ENCODE measurements at regions not wholly inside any gene's neighbourhood (a gene's known extent, or its start where the extent isn't known, plus 50 kb on each side); places are given as distances from the start of the nearest gene placed in this dataset. TPM values are rescaled to one million over a fixed set of nuclear protein-coding genes. Genes with fewer than 3 reads are reported as not detected.

DNA sequence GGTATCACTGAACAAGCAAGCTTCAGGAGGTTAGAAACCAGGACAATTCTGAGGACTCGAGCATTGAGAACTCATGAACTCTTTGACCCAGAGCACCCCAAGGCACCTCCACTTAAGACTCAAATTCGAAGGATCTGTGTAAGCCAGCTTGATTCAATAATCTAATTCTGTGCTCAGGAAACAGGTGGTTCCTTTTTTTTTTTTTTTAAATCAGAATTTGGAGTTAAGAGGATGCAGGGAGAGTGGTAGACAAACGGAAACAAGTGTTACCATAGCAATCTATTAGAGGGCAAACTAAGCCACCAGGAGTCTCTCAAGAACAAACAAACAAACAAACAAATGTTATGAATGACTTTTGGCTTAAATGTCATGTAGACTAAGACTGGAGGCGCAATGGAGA is 53.8 kb upstream of the DPH5 start:
- DNase-seq: no peak
- Histone ChIP-seq H3K4me3 (no peak overlapping the region), H3K79me2 (ENCODE audit: insufficient read depth) (no peaks in the 10 kb centered on the region), H3K9me3 (ENCODE audit: low read depth) (no peaks in the 10 kb centered on the region), H4K20me1 (ENCODE audit: insufficient read depth) (no peaks in the 10 kb centered on the region), H3K36me3 (ENCODE audit: low read depth) (no peaks in the 10 kb centered on the region), H3K9ac (no peak overlapping the region), H3K27me3 (replicated peaks; ENCODE audit: insufficient read depth) (no peaks in the 10 kb centered on the region), H3K27ac (no peak overlapping the region), H3F3A (ENCODE audit: insufficient read depth) (no peaks in the 10 kb centered on the region), H3K4me1 (ENCODE audit: insufficient read depth) (no peaks in the 10 kb centered on the region), H3K9me2 (ENCODE audit: insufficient read depth) (no peaks in the 10 kb centered on the region), H3K4me2 (ENCODE audit: unreplicated experiment) (no peak overlapping the region), H2AFZ (no peak overlapping the region)
- 72 to 77% methylated on average over 4 of the region's 4 CpGs for WGBS, 2 experiments (ENCODE audit: low coverage in 1 of 2, low lambda C conversion rate in 2 of 2, missing lambda C conversion rate in 2 of 2)
- TF ChIP-seq EZH2phosphoT487 (IDR thresholded peaks at IDR 0.05; ENCODE audit: insufficient read depth, low read depth) (no peak), EZH2 (IDR thresholded peaks at IDR 0.05; ENCODE audit: insufficient read depth, poor library complexity, severe bottlenecking) (no peak)
- in situ Hi-C loops (cut with MboI): no loop called here

DNA sequence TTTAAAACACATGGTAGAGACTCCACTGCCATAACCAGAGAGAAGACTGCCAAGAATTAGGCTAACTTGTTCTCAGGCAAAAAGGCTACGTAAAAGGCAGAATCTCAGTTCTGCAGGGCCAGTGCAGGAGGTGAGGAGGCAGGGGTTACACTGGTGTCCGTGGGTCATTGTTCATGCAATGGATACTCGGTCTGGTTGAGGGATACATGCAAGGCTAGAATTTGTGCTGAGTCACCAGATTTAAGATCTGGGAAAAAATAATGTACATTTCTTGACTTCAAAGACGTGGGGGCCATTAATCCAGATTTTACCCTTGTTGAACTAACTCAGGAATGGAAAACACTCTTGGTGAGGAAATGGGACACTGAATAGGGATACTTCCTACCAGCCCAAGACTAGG is 52.3 kb upstream of the DPH5 start:
- Histone ChIP-seq H3F3A (ENCODE audit: insufficient read depth) (no peaks in the 10 kb centered on the region), H3K36me3 (ENCODE audit: low read depth) (no peaks in the 10 kb centered on the region), H3K79me2 (ENCODE audit: insufficient read depth) (no peaks in the 10 kb centered on the region), H3K9me2 (ENCODE audit: insufficient read depth) (no peaks in the 10 kb centered on the region), H3K27me3 (replicated peaks; ENCODE audit: insufficient read depth) (no peaks in the 10 kb centered on the region), H3K4me1 (ENCODE audit: insufficient read depth) (no peaks in the 10 kb centered on the region), H3K4me2 (ENCODE audit: unreplicated experiment) (no peak overlapping the region), H3K9me3 (ENCODE audit: low read depth) (no peaks in the 10 kb centered on the region), H3K4me3 (no peak overlapping the region), H3K27ac (no peak overlapping the region), H3K9ac (no peak overlapping the region), H4K20me1 (ENCODE audit: insufficient read depth) (no peaks in the 10 kb centered on the region), H2AFZ (no peak overlapping the region)
- DNase-seq: no peak
- 93 to 95% methylated on average over 4 of the region's 4 CpGs for WGBS, 2 experiments (ENCODE audit: low coverage in 1 of 2, low lambda C conversion rate in 2 of 2, missing lambda C conversion rate in 2 of 2)
- TF ChIP-seq EZH2phosphoT487 (IDR thresholded peaks at IDR 0.05; ENCODE audit: insufficient read depth, low read depth) (no peak), EZH2 (IDR thresholded peaks at IDR 0.05; ENCODE audit: insufficient read depth, poor library complexity, severe bottlenecking) (no peak)
- in situ Hi-C loops (cut with MboI): no loop called here

DNA sequence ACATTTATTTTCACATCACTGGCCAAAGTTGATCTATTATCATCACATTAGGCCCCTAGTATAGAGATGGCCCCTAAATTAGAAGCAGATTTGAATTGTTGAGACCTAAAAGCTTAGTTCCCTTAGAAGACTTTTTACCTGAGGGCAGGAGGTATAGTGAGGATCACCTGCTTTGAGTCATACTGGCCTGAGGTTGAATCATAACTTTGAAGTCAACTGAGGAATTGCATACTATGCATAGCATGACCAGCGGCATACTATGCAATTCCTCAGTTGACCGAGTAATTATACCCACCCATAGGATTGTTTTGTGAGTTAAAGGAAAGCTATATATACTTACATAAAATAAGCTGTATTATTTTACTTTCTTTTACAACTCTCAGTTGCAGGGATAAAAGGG is 50.3 kb upstream of the DPH5 start:
- Histone ChIP-seq H2AFZ (no peak overlapping the region), H3K9me2 (ENCODE audit: insufficient read depth) (no peaks in the 10 kb centered on the region), H3K79me2 (ENCODE audit: insufficient read depth) (no peaks in the 10 kb centered on the region), H3K4me2 (ENCODE audit: unreplicated experiment) (no peak overlapping the region), H3F3A (ENCODE audit: insufficient read depth) (no peaks in the 10 kb centered on the region), H3K9ac (no peak overlapping the region), H3K9me3 (ENCODE audit: low read depth) (no peaks in the 10 kb centered on the region), H3K36me3 (ENCODE audit: low read depth) (no peaks in the 10 kb centered on the region), H4K20me1 (ENCODE audit: insufficient read depth) (no peaks in the 10 kb centered on the region), H3K4me1 (ENCODE audit: insufficient read depth) (no peaks in the 10 kb centered on the region), H3K27ac (no peak overlapping the region), H3K27me3 (replicated peaks; ENCODE audit: insufficient read depth) (no peaks in the 10 kb centered on the region), H3K4me3 (no peak overlapping the region)
- 98% methylated on average over 2 of the region's 2 CpGs for WGBS, 2 experiments (ENCODE audit: low coverage in 1 of 2, low lambda C conversion rate in 2 of 2, missing lambda C conversion rate in 2 of 2)
- in situ Hi-C loops (cut with MboI): no loop called here
- DNase-seq: no peak
- TF ChIP-seq EZH2phosphoT487 (IDR thresholded peaks at IDR 0.05; ENCODE audit: insufficient read depth, low read depth) (no peak), EZH2 (IDR thresholded peaks at IDR 0.05; ENCODE audit: insufficient read depth, poor library complexity, severe bottlenecking) (no peak)

Small RNA genes in the stretch of these regions (small RNA-seq; reads per million reads assigned to genes)
- not detected for gene RF00424 (ENCODE audit: low read depth, low replicate concordance)

Measured in GM23248 (cell line).